Right lobe of liver (tissue), 6 donors: ENCODE measurements at regions not wholly inside any gene's neighbourhood (a gene's known extent, or its start where the extent isn't known, plus 50 kb on each side); places are given as distances from the start of the nearest gene placed in this dataset.

ENCODE experiments used
- ATAC-seq, 4 donors: fragments of 200-7000 bp; cut with Tn5 transposase; one replicate each; pipeline ENCODE4 v1.9.1; 2020; ENCODE audit warnings: mild to moderate bottlenecking in 4 of 4, moderate library complexity in 4 of 4
- DNase-seq, 3 donors: peaks; one replicate each; pipeline ENCODE4 v3.0.0-alpha.2; 2020
- H3K27ac ChIP-seq, 3 donors: fragments of 200-600 bp; one replicate each; pipeline ENCODE4 v1.8.0; 2022
- H3K27me3 ChIP-seq, 2 donors: fragments of 200-600 bp; one replicate each; pipeline ENCODE4 v1.8.0; 2022
- H3K36me3 ChIP-seq, 4 donors: fragments of 200-600 bp; sonication (generic) in 1 of 4; one replicate each; pipeline versions ENCODE4 v1.5.1 to v1.8.0; 2017 to 2022; ENCODE audit warnings: control low read depth in 1 of 4
- H3K4me1 ChIP-seq, 4 donors: fragments of 200-600 bp; sonication (generic) in 1 of 4; one replicate each; pipeline versions ENCODE4 v1.5.1 to v1.8.0; 2017 to 2022; ENCODE audit warnings: control low read depth in 1 of 4
- H3K4me3 ChIP-seq, 3 donors: fragments of 200-600 bp; one replicate each; pipeline ENCODE4 v1.8.0; 2022
- H3K9me3 ChIP-seq, 4 donors: fragments of 200-600 bp; sonication (generic) in 1 of 4; one replicate each; pipeline versions ENCODE4 v1.5.1 to v1.8.0; 2017 to 2022; ENCODE audit warnings: control low read depth in 1 of 4
- CTCF ChIP-seq, 4 donors: fragments of 200-600 bp in 3 of 4; fragments of 450-650 bp in 1 of 4; IDR thresholded peaks; one replicate each; pipeline versions ENCODE4 v1.5.1 to v1.8.0; 2016 to 2022; ENCODE audit warnings: antibody characterized with exemption in 4 of 4, mild to moderate bottlenecking in 2 of 4
- POLR2A ChIP-seq: fragments of 450-650 bp; IDR thresholded peaks from one replicate; pipeline ENCODE4 v1.6.1; 2017; ENCODE audit warnings: antibody characterized with exemption, mild to moderate bottlenecking
- WGBS: methylation state at CpG from one replicate; pipeline ENCODE4 v1.1.6; 2018; ENCODE audit warnings: low coverage, low lambda C conversion rate; ENCODE audit not compliant: insufficient coverage; ENCODE audit errors: missing lambda C conversion rate; 5-methylcytosine and 5-hydroxymethylcytosine counted together
- intact Hi-C, 2 donors: fragments of 100-400 bp; cut with DNase I; formaldehyde crosslinking; loops; one replicate each; pipeline versions ENCODE4 v1.11.2 to v1.14.1; 2022
- donor health status: DM: no; HTN: yes; CAD: no.
- donor health status: DM: no; HTN: no; CAD: no.
- donor health status: DM: no; HTN: no; CAD: no.
- donor health status: DM: no; HTN: yes; CAD: no.
- donor health status: DM: no; HTN: yes; CAD: no.

- ATAC-seq: no peak
- WGBS: 83% methylated on average over 3 of the region's 3 CpGs
- TF ChIP-seq CTCF (IDR thresholded peaks at IDR 0.05) (no peak), POLR2A (no peak)
- H3K4me1 ChIP-seq: no peaks in the 10 kb centered on the region
- no peak overlapping the region for H3K4me3 ChIP-seq
- H3K27me3 ChIP-seq: no peaks in the 10 kb centered on the region
- H3K27ac ChIP-seq: no peak overlapping the region
- H3K9me3 ChIP-seq: no peaks in the 10 kb centered on the region
- DNase-seq: no peak
- intact Hi-C loops: no loop called here
- no peaks in the 10 kb centered on the region for H3K36me3 ChIP-seq
Observed at GRCh38 chr13:109899316-109899715, 112.9 kb upstream of the IRS2 start.

- DNase-seq (no peak), ATAC-seq (peak in 2 of 4 donors; percentile 39 to 71)
- 50% methylated on average over 5 of the region's 5 CpGs for WGBS
- H3K9me3 ChIP-seq: no peaks in the 10 kb centered on the region
- TF ChIP-seq POLR2A (no peak), CTCF (IDR thresholded peaks at IDR 0.05) (no peak)
- intact Hi-C loops: no loop called here
- no peak overlapping the region for H3K27ac ChIP-seq
- no peaks in the 10 kb centered on the region for H3K4me1 ChIP-seq
- H3K4me3 ChIP-seq: no peak overlapping the region
- no peaks in the 10 kb centered on the region for H3K27me3 ChIP-seq
- H3K36me3 ChIP-seq: no peaks in the 10 kb centered on the region
Observed at GRCh38 chr13:109897988-109898624, 111.7 kb upstream of the IRS2 start.

GRCh38 chr13:109892101-109892500, 105.7 kb upstream of the IRS2 start:
- Histone ChIP-seq H3K4me3 (no peak overlapping the region), H3K36me3 (no peaks in the 10 kb centered on the region), H3K27me3 (no peaks in the 10 kb centered on the region), H3K4me1 (no peaks in the 10 kb centered on the region), H3K27ac (no peak overlapping the region), H3K9me3 (no peaks in the 10 kb centered on the region)
- no CpG with 5 or more reads among the region's 2 CpGs for WGBS
- TF ChIP-seq CTCF (IDR thresholded peaks at IDR 0.05): no peak
- TF ChIP-seq POLR2A: no peak
- no peak for DNase-seq
- intact Hi-C loops: no loop called here
- no peak for ATAC-seq

GRCh38 chr13:109885235-109885634, 98.9 kb upstream of the IRS2 start:
- intact Hi-C loops: no loop called here
- H3K36me3 ChIP-seq: no peaks in the 10 kb centered on the region
- no peak overlapping the region for H3K27ac ChIP-seq
- no peak for DNase-seq
- 90% methylated on average over 4 of the region's 4 CpGs for WGBS
- no peaks in the 10 kb centered on the region for H3K9me3 ChIP-seq
- H3K27me3 ChIP-seq: no peaks in the 10 kb centered on the region
- no peak for TF ChIP-seq POLR2A
- TF ChIP-seq CTCF (IDR thresholded peaks at IDR 0.05): no peak
- no peak for ATAC-seq
- H3K4me1 ChIP-seq: no peaks in the 10 kb centered on the region
- H3K4me3 ChIP-seq: no peak overlapping the region

GRCh38 chr13:109884462-109884861, 98.1 kb upstream of the IRS2 start:
- no peak for ATAC-seq
- no peak overlapping the region for H3K4me3 ChIP-seq
- TF ChIP-seq CTCF (IDR thresholded peaks at IDR 0.05): no peak
- TF ChIP-seq POLR2A: no peak
- no peaks in the 10 kb centered on the region for H3K27me3 ChIP-seq
- no peaks in the 10 kb centered on the region for H3K36me3 ChIP-seq
- no peaks in the 10 kb centered on the region for H3K4me1 ChIP-seq
- WGBS: no CpG with 5 or more reads among the region's 1 CpG
- H3K9me3 ChIP-seq: no peaks in the 10 kb centered on the region
- no peak for DNase-seq
- intact Hi-C loops: no loop called here
- H3K27ac ChIP-seq: no peak overlapping the region
